Kasumi-1 (cell line): ENCODE measurements at regions not wholly inside any gene's neighbourhood (a gene's known extent, or its start where the extent isn't known, plus 50 kb on each side); places are given as distances from the start of the nearest gene placed in this dataset.

Experiments used
- DNase-seq, 2 experiments: peaks; one replicate each; lab custom pipeline; 2025; lab: John Stamatoyannopoulos, UW

- no peak for DNase-seq
These were observed 100.0 kb downstream of the VEGFA start for GRCh38 chr6:43869792-43870659.

- no peak for DNase-seq
These were observed 99.2 kb downstream of the VEGFA start for GRCh38 chr6:43869079-43869710.

- no peak for DNase-seq
These were observed 98.5 kb downstream of the VEGFA start for GRCh38 chr6:43868467-43868866.

GRCh38 chr6:43867996-43868395 is 98.0 kb downstream of the VEGFA start:
- DNase-seq, result no peak

- DNase-seq, result no peak
These were observed 97.2 kb downstream of the VEGFA start for GRCh38 chr6:43867246-43867645.

- no peak for DNase-seq
These were observed 96.1 kb downstream of the VEGFA start for GRCh38 chr6:43865932-43866645.

- no peak for DNase-seq
These were observed 95.1 kb downstream of the VEGFA start for GRCh38 chr6:43865086-43865485.

GRCh38 chr6:43862925-43863324 is 92.9 kb downstream of the VEGFA start:
- no peak for DNase-seq

GRCh38 chr6:43861212-43861894 is 91.3 kb downstream of the VEGFA start:
- no peak for DNase-seq

- no peak for DNase-seq
These were observed 90.3 kb downstream of the VEGFA start for GRCh38 chr6:43860285-43860684.

- no peak for DNase-seq
These were observed 89.2 kb downstream of the VEGFA start for GRCh38 chr6:43859213-43859612.

GRCh38 chr6:43858161-43859153 is 88.4 kb downstream of the VEGFA start:
- no peak for DNase-seq

GRCh38 chr6:43856005-43856765 is 86.2 kb downstream of the VEGFA start:
- no peak for DNase-seq

GRCh38 chr6:43855247-43855646 is 85.2 kb downstream of the VEGFA start:
- DNase-seq, result no peak

GRCh38 chr6:43853066-43853650 is 83.1 kb downstream of the VEGFA start:
- DNase-seq, result no peak

- no peak for DNase-seq
These were observed 82.4 kb downstream of the VEGFA start for GRCh38 chr6:43852350-43852864.

- DNase-seq, result no peak
These were observed 81.3 kb downstream of the VEGFA start for GRCh38 chr6:43851204-43851865.

- DNase-seq, result no peak
These were observed 80.5 kb downstream of the VEGFA start for GRCh38 chr6:43850314-43851203.
